SU-DHL-6 (cell line): ENCODE measurements at regions not wholly inside any gene's neighbourhood (a gene's known extent, or its start where the extent isn't known, plus 50 kb on each side); places are given as distances from the start of the nearest gene placed in this dataset.

ENCODE experiments used
- H2AFZ ChIP-seq: fragments of 200-600 bp; sonication (generic); 2 replicates; pipeline ENCODE4 v1.6.1; 2014; ENCODE audit warnings: low read depth, mild to moderate bottlenecking, moderate library complexity, mixed read lengths, antibody characterized with exemption, low read length; ENCODE audit not compliant: severe bottlenecking
- H3F3A ChIP-seq: fragments of 200-600 bp; shearing (Covaris generic); 2 replicates; pipeline ENCODE4 v1.6.0; 2016; ENCODE audit warnings: antibody characterized with exemption, mild to moderate bottlenecking; ENCODE audit not compliant: insufficient read depth
- H3K27ac ChIP-seq: fragments of 200-600 bp; sonication (generic); 2 replicates; pipeline ENCODE4 v1.5.1; 2016; ENCODE audit warnings: low read depth, mild to moderate bottlenecking, low read length, moderate library complexity, mixed read lengths
- H3K27me3 ChIP-seq: fragments of 200-600 bp; sonication (generic), shearing (Covaris generic); 2 replicates; pipeline ENCODE4 v1.6.0; 2014; ENCODE audit warnings: mild to moderate bottlenecking, low read length
- H3K36me3 ChIP-seq: fragments of 200-600 bp; sonication (generic); 2 replicates; pipeline ENCODE4 v1.6.1; 2014; ENCODE audit warnings: mild to moderate bottlenecking, low read length, mixed read lengths
- H3K4me2 ChIP-seq: fragments of 300-600, 200-600 bp; shearing (Covaris generic), sonication (generic); 2 replicates; pipeline ENCODE4 v1.6.0; 2014; ENCODE audit warnings: low read length, low read depth, mild to moderate bottlenecking; ENCODE audit not compliant: poor library complexity, severe bottlenecking
- H3K4me3 ChIP-seq: fragments of 200-600 bp; sonication (generic); 2 replicates; pipeline ENCODE4 v1.5.1; 2014; ENCODE audit warnings: antibody characterized with exemption, low read length, mild to moderate bottlenecking, mixed read lengths; ENCODE audit not compliant: insufficient read depth, poor library complexity, severe bottlenecking
- H3K79me2 ChIP-seq: fragments of 200-600 bp; sonication (generic); 2 replicates; pipeline ENCODE4 v1.6.1; 2014; ENCODE audit warnings: mild to moderate bottlenecking, low read length, moderate library complexity; ENCODE audit not compliant: insufficient read depth
- H3K9ac ChIP-seq: fragments of 200-600 bp; sonication (generic); 2 replicates; pipeline ENCODE4 v1.7.0; 2014; ENCODE audit warnings: mild to moderate bottlenecking, low read length
- H3K9me2 ChIP-seq: fragments of 200-600 bp; sonication (generic); replicated peaks from 2 replicates; pipeline ENCODE4 v1.6.1; 2014; ENCODE audit warnings: low read length; ENCODE audit not compliant: insufficient read depth
- H3K9me3 ChIP-seq: fragments of 200-600 bp; sonication (generic); 2 replicates; pipeline ENCODE4 v1.6.1; 2014; ENCODE audit warnings: low read length, mixed read lengths; ENCODE audit not compliant: insufficient read depth
- H4K20me1 ChIP-seq: fragments of 200-600 bp; sonication (generic); 2 replicates; pipeline ENCODE4 v1.6.1; 2014; ENCODE audit warnings: low read depth, mild to moderate bottlenecking, antibody characterized with exemption, low read length, moderate library complexity, mixed read lengths
- CTCF ChIP-seq: fragments of 200-600 bp; sonication (generic); IDR thresholded peaks from one replicate; pipeline ENCODE4 v1.5.1; 2017; ENCODE audit warnings: antibody characterized with exemption, mild to moderate bottlenecking, low read length, moderate library complexity; ENCODE audit not compliant: insufficient read depth, poor library complexity, severe bottlenecking
- EZH2phosphoT487 ChIP-seq: fragments of 200-600 bp; sonication (generic), shearing (Covaris generic); conservative IDR thresholded peaks from 2 replicates; pipeline ENCODE4 v1.6.1; 2018; ENCODE audit warnings: mild to moderate bottlenecking, antibody characterized with exemption, low read length, moderate library complexity, mixed read lengths

GRCh38 chr1:221397606-221398005 lies 344.3 kb downstream of the DUSP10 start:
- H3F3A ChIP-seq: no peaks in the 10 kb centered on the region
- H3K36me3 ChIP-seq: no peaks in the 10 kb centered on the region
- no peak overlapping the region for H3K4me2 ChIP-seq
- H3K27me3 ChIP-seq: no peaks in the 10 kb centered on the region
- H2AFZ ChIP-seq: no peak overlapping the region
- H3K9me3 ChIP-seq: no peaks in the 10 kb centered on the region
- H3K4me3 ChIP-seq: no peak overlapping the region
- H3K9me2 ChIP-seq: no peaks in the 10 kb centered on the region
- no peak overlapping the region for H3K9ac ChIP-seq
- H3K79me2 ChIP-seq: no peaks in the 10 kb centered on the region
- TF ChIP-seq CTCF: no peak
- TF ChIP-seq EZH2phosphoT487: no peak
- H3K27ac ChIP-seq: no peak overlapping the region
- H4K20me1 ChIP-seq: no peaks in the 10 kb centered on the region

GRCh38 chr1:221405146-221405545 lies 336.7 kb downstream of the DUSP10 start:
- Histone ChIP-seq H2AFZ (no peak overlapping the region), H3K9ac (no peak overlapping the region), H3K9me2 (no peaks in the 10 kb centered on the region), H3K79me2 (no peaks in the 10 kb centered on the region), H4K20me1 (no peaks in the 10 kb centered on the region), H3K4me3 (no peak overlapping the region), H3K27me3 (no peaks in the 10 kb centered on the region), H3K36me3 (no peaks in the 10 kb centered on the region), H3F3A (no peaks in the 10 kb centered on the region), H3K27ac (no peak overlapping the region), H3K9me3 (no peaks in the 10 kb centered on the region), H3K4me2 (no peak overlapping the region)
- no peak for TF ChIP-seq EZH2phosphoT487
- TF ChIP-seq CTCF: no peak

GRCh38 chr1:221408117-221408803 lies 333.6 kb downstream of the DUSP10 start:
- no peak overlapping the region for H2AFZ ChIP-seq
- H3K4me3 ChIP-seq: no peak overlapping the region
- no peaks in the 10 kb centered on the region for H3K79me2 ChIP-seq
- H3K9me2 ChIP-seq: no peaks in the 10 kb centered on the region
- H3K9me3 ChIP-seq: no peaks in the 10 kb centered on the region
- H3K27ac ChIP-seq: no peak overlapping the region
- no peaks in the 10 kb centered on the region for H3F3A ChIP-seq
- no peaks in the 10 kb centered on the region for H4K20me1 ChIP-seq
- no peak overlapping the region for H3K9ac ChIP-seq
- H3K4me2 ChIP-seq: no peak overlapping the region
- H3K27me3 ChIP-seq: no peaks in the 10 kb centered on the region
- H3K36me3 ChIP-seq: no peaks in the 10 kb centered on the region
- no peak for TF ChIP-seq EZH2phosphoT487
- TF ChIP-seq CTCF: no peak
